GM12891 (cell line): ENCODE measurements at regions not wholly inside any gene's neighbourhood (a gene's known extent, or its start where the extent isn't known, plus 50 kb on each side); places are given as distances from the start of the nearest gene placed in this dataset.

Experiments used
- POLR2A ChIP-seq: IDR thresholded peaks from 2 replicates; pipeline ENCODE4 v1.6.1; 2011; ENCODE audit warnings: low read depth, low read length, control low read depth
- TAF1 ChIP-seq: IDR thresholded peaks from 2 replicates; pipeline ENCODE4 v1.6.1; 2011; ENCODE audit warnings: low read depth, low read length, control low read depth

GRCh38 chr6:51027283-51028065 is 208.8 kb downstream of the TFAP2B start:
- TF ChIP-seq TAF1: no peak
- no peak for TF ChIP-seq POLR2A
